ENCODE measurements at regions not wholly inside any gene's neighbourhood (a gene's known extent, or its start where the extent isn't known, plus 50 kb on each side); places are given as distances from the start of the nearest gene placed in this dataset.

- H3K79me2 ChIP-seq (ENCODE audit: control insufficient read depth in 1 of 2, insufficient read depth in 2 of 2, low read length in 2 of 2): no peaks in the 10 kb centered on the region
- ChIA-PET POLR2A (ENCODE audit: partially characterized antibody) (no interaction called here), CTCF (ENCODE audit: partially characterized antibody) (no interaction called here)
- no peak overlapping the region for H2BK15ac ChIP-seq (ENCODE audit: low read length)
- H2AFZ ChIP-seq (ENCODE audit: low read length): no peak overlapping the region
- H3K23ac ChIP-seq (ENCODE audit: insufficient read length): no peak overlapping the region
- no peak overlapping the region for H3K56ac ChIP-seq (replicated peaks; ENCODE audit: insufficient read length, low read depth, low read length)
- H2BK5ac ChIP-seq (ENCODE audit: low read depth, low read length): no peak overlapping the region
- no peaks in the 10 kb centered on the region for H4K20me1 ChIP-seq (replicated peaks in 1 of 2; ENCODE audit: control insufficient read depth in 1 of 2, insufficient read depth in 2 of 2, low read length in 2 of 2)
- no peak overlapping the region for H3K4me3 ChIP-seq (ENCODE audit: extremely low read depth in 1 of 4, insufficient read depth in 2 of 4, low read depth in 3 of 4, low read length in 4 of 4)
- 96% methylated on average over 1 of the region's 1 CpG; no CpG with 5 or more reads in 1 of the 2 experiments for WGBS, 2 experiments (ENCODE audit: extremely low coverage in 1 of 2, insufficient coverage in 1 of 2, insufficient read length in 1 of 2, insufficient replicate concordance in 2 of 2, low coverage in 1 of 2, low lambda C conversion rate in 2 of 2, missing lambda C conversion rate in 1 of 2)
- H2AK5ac ChIP-seq (ENCODE audit: low read depth, low read length): no peak overlapping the region
- no peaks in the 10 kb centered on the region for H3K27me3 ChIP-seq (replicated peaks in 1 of 4; ENCODE audit: control insufficient read depth in 3 of 4, extremely low read depth in 1 of 4, insufficient read depth in 3 of 4, low read length in 3 of 4)
- FAIRE-seq (no peak), DNase-seq (ENCODE audit: low read depth in 1 of 2, low spot score in 2 of 2) (no peak)
- no peaks in the 10 kb centered on the region for H3K79me1 ChIP-seq (ENCODE audit: low read depth, low read length)
- H2BK20ac ChIP-seq (ENCODE audit: low read length): no peak overlapping the region
- H3K36me3 ChIP-seq (ENCODE audit: control insufficient read depth in 2 of 4, insufficient read depth in 4 of 4, low read length in 3 of 4): no peaks in the 10 kb centered on the region
- H4K8ac ChIP-seq (ENCODE audit: extremely low read depth, insufficient read depth, low read length): no peak overlapping the region
- no peak overlapping the region for H3K14ac ChIP-seq (ENCODE audit: insufficient read length)
- no peak overlapping the region for H4K5ac ChIP-seq (ENCODE audit: insufficient read length, low read depth, low read length)
- H2BK120ac ChIP-seq (replicated peaks; ENCODE audit: low read depth, low read length): no peak overlapping the region
- H3K4me1 ChIP-seq (replicated peaks in 1 of 4; ENCODE audit: control insufficient read depth in 3 of 4, insufficient read depth in 4 of 4, low read length in 3 of 4): no peaks in the 10 kb centered on the region
- no peak overlapping the region for H3K27ac ChIP-seq (ENCODE audit: low read depth, low read length)
- H3K23me2 ChIP-seq (ENCODE audit: low read depth, low read length): no peaks in the 10 kb centered on the region
- no peak overlapping the region for H3K4ac ChIP-seq (replicated peaks; ENCODE audit: insufficient read length, low read depth, low read length)
- no peak overlapping the region for H3K9ac ChIP-seq (replicated peaks in 1 of 4; ENCODE audit: extremely low read depth in 1 of 4, low read depth in 3 of 4, low read length in 3 of 4)
- H2BK12ac ChIP-seq (ENCODE audit: low read depth, low read length): no peak overlapping the region
- no peak overlapping the region for H3K18ac ChIP-seq (ENCODE audit: extremely low read depth, low read length)
- no peak overlapping the region for H3K4me2 ChIP-seq (ENCODE audit: insufficient read depth in 1 of 2, low read depth in 2 of 2, low read length in 2 of 2)
- no peaks in the 10 kb centered on the region for H3K9me3 ChIP-seq (ENCODE audit: insufficient read depth in 2 of 2, low read depth in 1 of 2, low read length in 1 of 2)
- H4K91ac ChIP-seq (replicated peaks; ENCODE audit: insufficient read length, low read length): no peak overlapping the region
- TF ChIP-seq EZH2 (IDR thresholded peaks at IDR 0.05; ENCODE audit: low read depth, low read length, severe bottlenecking): no peak
- no peak for TF ChIP-seq SUZ12 (IDR thresholded peaks at IDR 0.05; ENCODE audit: low read length)
- TF ChIP-seq KDM4A (IDR thresholded peaks at IDR 0.05; ENCODE audit: low read depth, low read length, severe bottlenecking): no peak
- TF ChIP-seq PHF8 (conservative IDR thresholded peaks at IDR 0.05; ENCODE audit: low read depth, low read length): no peak
Measured at GRCh38 chr10:54903745-54904144, 102.7 kb upstream of the PCDH15 start.

Data from H1 (cell line).